NOMO-1 treated with DMSO at 0.1 percent for 48 hours (cell line): ENCODE measurements at regions not wholly inside any gene's neighbourhood (a gene's known extent, or its start where the extent isn't known, plus 50 kb on each side); places are given as distances from the start of the nearest gene placed in this dataset.

Source experiments
- DNase-seq: peaks from one replicate; lab custom pipeline; 2025; ENCODE audit not compliant: unreplicated experiment; lab: John Stamatoyannopoulos, UW

DNA sequence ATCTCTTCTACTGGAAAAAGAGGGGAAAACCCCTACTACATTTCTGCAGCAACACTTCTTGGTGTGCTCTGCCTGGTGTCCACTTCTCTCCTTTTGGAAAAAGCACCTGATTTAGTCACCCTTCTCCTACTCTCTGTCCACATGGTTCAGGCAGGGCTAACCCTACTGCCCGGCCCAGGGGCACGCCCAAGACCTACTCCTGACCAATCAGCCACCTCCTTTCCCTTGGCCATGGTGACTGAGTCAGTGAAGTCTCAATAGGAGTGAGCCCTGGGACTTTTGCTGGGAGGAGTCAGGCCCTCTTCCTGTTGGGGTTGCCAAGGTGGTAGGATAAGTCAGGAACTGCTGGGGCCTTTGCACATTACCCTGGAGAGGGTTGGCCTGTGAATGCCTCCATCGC lies 52.5 kb upstream of the MYL2 start:
- no peak for DNase-seq

GRCh38 chr12:110971936-110972335 lies 51.6 kb upstream of the MYL2 start:
- no peak for DNase-seq

DNA sequence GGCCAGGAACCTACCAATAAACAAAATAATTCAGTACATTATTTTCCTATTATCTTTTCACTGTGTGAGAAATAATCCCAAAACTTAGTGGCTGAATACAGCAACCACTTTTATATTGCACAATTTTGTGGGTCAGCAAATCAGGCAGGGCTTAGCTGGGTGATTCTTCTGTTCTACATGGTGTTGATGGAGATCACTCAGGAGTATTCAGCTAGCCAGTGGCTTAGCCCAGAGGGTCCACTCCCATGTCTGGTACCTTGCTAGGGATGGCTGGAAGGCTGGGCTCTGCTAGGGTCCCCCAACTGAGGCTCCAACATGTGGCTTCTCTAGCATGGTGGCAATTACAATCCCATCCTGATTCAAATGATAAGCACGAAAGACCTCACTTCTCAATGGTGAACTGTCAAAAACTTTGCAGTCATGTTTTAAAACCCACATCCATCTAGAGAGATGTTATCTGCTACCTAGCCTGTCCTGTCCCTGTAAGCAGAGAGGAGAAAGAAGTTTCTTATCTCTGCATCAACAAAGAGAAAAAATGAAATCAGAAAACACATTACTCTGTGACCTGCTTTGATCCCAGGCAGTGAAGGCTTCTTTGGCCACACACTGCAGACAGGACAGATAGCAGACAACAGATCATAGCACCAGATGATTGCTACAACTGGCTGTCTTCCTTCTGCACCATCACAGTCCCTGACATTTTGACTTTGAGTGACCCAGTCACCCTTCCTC lies 51.0 kb upstream of the MYL2 start:
- no peak for DNase-seq
